ENCODE measurements at regions not wholly inside any gene's neighbourhood (a gene's known extent, or its start where the extent isn't known, plus 50 kb on each side); places are given as distances from the start of the nearest gene placed in this dataset.

- no peaks in the 10 kb centered on the region for H3K9me3 ChIP-seq
- H3K9ac ChIP-seq: no peak overlapping the region
- no peaks in the 10 kb centered on the region for H3F3A ChIP-seq (replicated peaks; ENCODE audit: insufficient read depth)
- H3K9me2 ChIP-seq: no peaks in the 10 kb centered on the region
- H3K36me3 ChIP-seq (replicated peaks in 1 of 2; ENCODE audit: control insufficient read depth in 1 of 2, insufficient read depth in 2 of 2, low read length in 1 of 2): no peaks in the 10 kb centered on the region
- no peak for DNase-seq
- POLR2A ChIA-PET: no interaction called here
- TF ChIP-seq RXRA (IDR thresholded peaks at IDR 0.05; ENCODE audit: borderline replicate concordance, low read depth): no peak
- no peak for TF ChIP-seq FOXJ3 (CRISPR knock-in tag; IDR thresholded peaks at IDR 0.05)
- TF ChIP-seq REST (IDR thresholded peaks at IDR 0.05; ENCODE audit: low read depth, low read length): no peak
- TF ChIP-seq TCF12 (IDR thresholded peaks at IDR 0.05): no peak
- TF ChIP-seq GABPA (IDR thresholded peaks at IDR 0.05; ENCODE audit: low read depth): no peak
- TF ChIP-seq SIN3A (IDR thresholded peaks at IDR 0.05; ENCODE audit: borderline replicate concordance, low read depth, low read length): no peak
- no peak for TF ChIP-seq NRF1 (IDR thresholded peaks at IDR 0.05; ENCODE audit: low read depth, low read length)
- no peak for TF ChIP-seq USF2 (IDR thresholded peaks at IDR 0.05; ENCODE audit: borderline replicate concordance, low read depth, low read length)
- no peak for TF ChIP-seq RFX5 (IDR thresholded peaks at IDR 0.05; ENCODE audit: low read length)
- no peak for TF ChIP-seq IRF3 (IDR thresholded peaks at IDR 0.05; ENCODE audit: low read depth, low read length)
- no peak for TF ChIP-seq YY1 (IDR thresholded peaks at IDR 0.05; ENCODE audit: low read depth)
- no peak for TF ChIP-seq FOSL2 (IDR thresholded peaks at IDR 0.05; ENCODE audit: borderline replicate concordance, low read depth)
- H2AFZ ChIP-seq (ENCODE audit: low read depth): no peak overlapping the region
- H3K4me2 ChIP-seq: no peak overlapping the region
- H3K4me1 ChIP-seq (ENCODE audit: control insufficient read depth in 1 of 2, insufficient read depth in 2 of 2, low read depth in 1 of 2, low read length in 1 of 2): no peaks in the 10 kb centered on the region
- H4K20me1 ChIP-seq (ENCODE audit: insufficient read depth): no peaks in the 10 kb centered on the region
- CTCF ChIA-PET: interaction anchor here (1.0 kb wide), 1 partner anchor 15 kb away, joined by 4 read pairs; no protein-coding TSS in a partner anchor
- H3K27ac ChIP-seq (ENCODE audit: low read depth in 2 of 2, low read length in 1 of 2): no peak overlapping the region
- no peak overlapping the region for H3K4me3 ChIP-seq (ENCODE audit: low read depth in 2 of 2, low read length in 1 of 2)
- WGBS (ENCODE audit: low lambda C conversion rate): 8% methylated on average over 2 of the region's 2 CpGs
- no peaks in the 10 kb centered on the region for H3K79me2 ChIP-seq (ENCODE audit: insufficient read depth)
- no peaks in the 10 kb centered on the region for H3K27me3 ChIP-seq (ENCODE audit: insufficient read depth)
Measured at GRCh38 chr6:119757467-119757866, 407.9 kb upstream of the MAN1A1 start.

GRCh38 chr6:119749335-119749734 lies 399.8 kb upstream of the MAN1A1 start:
- Histone ChIP-seq H3K27ac (ENCODE audit: low read depth in 2 of 2, low read length in 1 of 2) (no peak overlapping the region), H2AFZ (ENCODE audit: low read depth) (no peak overlapping the region), H3K9me2 (no peaks in the 10 kb centered on the region), H3K9me3 (no peaks in the 10 kb centered on the region), H3F3A (replicated peaks; ENCODE audit: insufficient read depth) (no peaks in the 10 kb centered on the region), H3K36me3 (replicated peaks in 1 of 2; ENCODE audit: control insufficient read depth in 1 of 2, insufficient read depth in 2 of 2, low read length in 1 of 2) (no peaks in the 10 kb centered on the region), H3K4me3 (ENCODE audit: low read depth in 2 of 2, low read length in 1 of 2) (no peak overlapping the region), H3K9ac (no peak overlapping the region), H3K27me3 (ENCODE audit: insufficient read depth) (no peaks in the 10 kb centered on the region), H4K20me1 (ENCODE audit: insufficient read depth) (no peaks in the 10 kb centered on the region), H3K4me2 (no peak overlapping the region), H3K79me2 (ENCODE audit: insufficient read depth) (no peaks in the 10 kb centered on the region), H3K4me1 (ENCODE audit: control insufficient read depth in 1 of 2, insufficient read depth in 2 of 2, low read depth in 1 of 2, low read length in 1 of 2) (no peaks in the 10 kb centered on the region)
- 29% methylated on average over 4 of the region's 4 CpGs for WGBS (ENCODE audit: low lambda C conversion rate)
- POLR2A ChIA-PET: no interaction called here
- CTCF ChIA-PET: no interaction called here
- no peak for DNase-seq
- no peak for TF ChIP-seq POLR2AphosphoS5 (IDR thresholded peaks at IDR 0.05; ENCODE audit: low read depth, low read length)
- TF ChIP-seq EZH2phosphoT487 (IDR thresholded peaks at IDR 0.05; ENCODE audit: borderline replicate concordance, low read depth): no peak
- TF ChIP-seq USF2 (IDR thresholded peaks at IDR 0.05; ENCODE audit: borderline replicate concordance, low read depth, low read length): no peak
- TF ChIP-seq JUND (IDR thresholded peaks at IDR 0.05): no peak
- no peak for TF ChIP-seq MXI1 (IDR thresholded peaks at IDR 0.05; ENCODE audit: low read depth, low read length)
- TF ChIP-seq ELF1 (IDR thresholded peaks at IDR 0.05): no peak
- no peak for TF ChIP-seq NFIC (IDR thresholded peaks at IDR 0.05; ENCODE audit: borderline replicate concordance)
- no peak for TF ChIP-seq MEF2A (IDR thresholded peaks at IDR 0.05; ENCODE audit: borderline replicate concordance, low read depth)
- TF ChIP-seq NRF1 (IDR thresholded peaks at IDR 0.05; ENCODE audit: low read depth, low read length): no peak
- no peak for TF ChIP-seq FOXJ3 (CRISPR knock-in tag; IDR thresholded peaks at IDR 0.05)
- no peak for TF ChIP-seq IRF3 (IDR thresholded peaks at IDR 0.05; ENCODE audit: low read depth, low read length)
- no peak for TF ChIP-seq TCF12 (IDR thresholded peaks at IDR 0.05)
